Bronchial epithelial cell (primary cell): ENCODE measurements at regions not wholly inside any gene's neighbourhood (a gene's known extent, or its start where the extent isn't known, plus 50 kb on each side); places are given as distances from the start of the nearest gene placed in this dataset.
"Not testable (repeated sequence)": the region's sequence is repeated elsewhere in the genome, so short reads cannot be mapped to it uniquely, and the experiment has no call there.

Experiments used
- DNase-seq: peaks from one replicate; pipeline ENCODE4 v3.0.0-alpha.2; 2010; ENCODE audit warnings: low read depth
- FAIRE-seq: peaks from 2 replicates; lab custom pipeline; 2011; peaks lifted over from hg19 to GRCh38; lab: Jason Lieb, UNC
- H3K27me3 ChIP-seq: 2 replicates; pipeline ENCODE4 v1.5.1; 2011; ENCODE audit warnings: low read length; ENCODE audit not compliant: control insufficient read depth, insufficient read depth
- H3K36me3 ChIP-seq: 2 replicates; pipeline ENCODE4 v1.5.1; 2011; ENCODE audit warnings: low read length; ENCODE audit not compliant: control insufficient read depth, insufficient read depth
- H3K4me3 ChIP-seq: 2 replicates; pipeline ENCODE4 v1.5.1; 2011; ENCODE audit warnings: mild to moderate bottlenecking, low read depth, low read length, control low read depth
- TF ChIP-seq, protein P1 (sequence below): IDR thresholded peaks from 2 replicates; pipeline ENCODE4 v1.5.1; 2011; ENCODE audit warnings: mild to moderate bottlenecking, moderate library complexity, low read length, control low read depth, inconsistent platforms; ENCODE audit not compliant: insufficient read depth, severe bottlenecking

GRCh38 chr11:14573539-14574057 lies 53.4 kb upstream of the PSMA1 start:
- not testable (repeated sequence) for H3K27me3 ChIP-seq, DNase-seq, FAIRE-seq, H3K4me3 ChIP-seq, H3K36me3 ChIP-seq

DNA sequence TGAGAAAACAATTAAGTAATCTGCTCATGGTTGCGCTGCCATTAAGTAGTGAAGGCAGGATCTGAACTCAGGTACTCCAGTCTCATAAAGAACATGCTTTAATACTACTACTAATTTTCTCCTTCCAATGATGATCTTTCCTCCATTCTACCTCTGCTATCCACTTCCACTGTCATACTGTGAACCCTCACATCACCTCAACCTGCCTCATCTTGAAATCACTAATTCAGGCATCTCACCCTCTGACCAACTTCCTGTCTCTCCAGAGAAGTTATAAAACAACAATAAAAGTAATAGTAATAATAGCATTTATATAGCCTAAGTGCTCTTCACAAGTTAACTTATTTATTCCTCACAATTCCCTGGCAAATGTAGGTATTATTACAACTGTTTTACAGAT lies 57.1 kb upstream of the PSMA1 start:
- no peak overlapping the region for H3K4me3 ChIP-seq
- FAIRE-seq (no peak), DNase-seq (no peak)
- no peaks in the 10 kb centered on the region for H3K27me3 ChIP-seq
- H3K36me3 ChIP-seq = no peaks in the 10 kb centered on the region
- TF ChIP-seq, protein P1, sequence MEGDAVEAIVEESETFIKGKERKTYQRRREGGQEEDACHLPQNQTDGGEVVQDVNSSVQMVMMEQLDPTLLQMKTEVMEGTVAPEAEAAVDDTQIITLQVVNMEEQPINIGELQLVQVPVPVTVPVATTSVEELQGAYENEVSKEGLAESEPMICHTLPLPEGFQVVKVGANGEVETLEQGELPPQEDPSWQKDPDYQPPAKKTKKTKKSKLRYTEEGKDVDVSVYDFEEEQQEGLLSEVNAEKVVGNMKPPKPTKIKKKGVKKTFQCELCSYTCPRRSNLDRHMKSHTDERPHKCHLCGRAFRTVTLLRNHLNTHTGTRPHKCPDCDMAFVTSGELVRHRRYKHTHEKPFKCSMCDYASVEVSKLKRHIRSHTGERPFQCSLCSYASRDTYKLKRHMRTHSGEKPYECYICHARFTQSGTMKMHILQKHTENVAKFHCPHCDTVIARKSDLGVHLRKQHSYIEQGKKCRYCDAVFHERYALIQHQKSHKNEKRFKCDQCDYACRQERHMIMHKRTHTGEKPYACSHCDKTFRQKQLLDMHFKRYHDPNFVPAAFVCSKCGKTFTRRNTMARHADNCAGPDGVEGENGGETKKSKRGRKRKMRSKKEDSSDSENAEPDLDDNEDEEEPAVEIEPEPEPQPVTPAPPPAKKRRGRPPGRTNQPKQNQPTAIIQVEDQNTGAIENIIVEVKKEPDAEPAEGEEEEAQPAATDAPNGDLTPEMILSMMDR = no peak

DNA sequence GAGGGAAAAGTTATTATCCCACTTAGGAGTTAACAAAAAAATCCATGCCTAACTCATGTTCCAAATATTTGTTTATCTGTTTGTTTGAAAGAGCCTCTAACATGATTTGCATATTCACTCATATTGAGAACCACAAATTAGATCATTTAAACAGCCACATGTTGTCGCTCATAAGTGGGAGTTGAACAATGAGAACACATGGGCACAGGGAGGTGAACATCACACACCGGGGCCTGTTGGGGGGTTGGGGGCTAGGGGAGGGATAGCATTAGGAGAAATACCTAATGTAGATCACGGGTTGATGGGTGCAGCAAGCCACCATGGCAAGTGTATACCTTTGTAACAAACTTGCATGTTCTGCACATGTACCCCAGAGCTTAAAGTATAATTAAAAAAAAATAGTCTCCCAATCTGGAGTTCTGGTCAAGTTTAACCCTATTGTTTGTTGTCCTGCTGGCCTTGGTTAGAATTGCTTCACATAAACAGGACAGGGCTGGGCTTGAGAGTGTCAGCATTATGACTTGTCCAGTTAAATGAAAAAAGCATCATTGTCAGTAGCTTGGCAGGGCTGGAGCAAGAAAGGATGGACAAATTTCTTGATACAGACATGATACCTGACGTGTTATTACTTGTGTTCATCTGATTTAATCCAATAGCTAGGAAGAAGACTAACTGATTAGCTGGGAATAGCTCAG lies 57.8 kb upstream of the PSMA1 start:
- no peak for DNase-seq
- TF ChIP-seq, protein P1 = no peak
- Histone ChIP-seq H3K27me3 (no peaks in the 10 kb centered on the region), H3K4me3 (no peak overlapping the region), H3K36me3 (no peaks in the 10 kb centered on the region)
- no peak for FAIRE-seq

GRCh38 chr11:14578541-14578956 lies 58.4 kb upstream of the PSMA1 start:
- no peaks in the 10 kb centered on the region for H3K27me3 ChIP-seq
- DNase-seq (peak; percentile 65), FAIRE-seq (peak; percentile 86)
- TF ChIP-seq, protein P1 = no peak
- no peaks in the 10 kb centered on the region for H3K36me3 ChIP-seq
- no peak overlapping the region for H3K4me3 ChIP-seq

DNA sequence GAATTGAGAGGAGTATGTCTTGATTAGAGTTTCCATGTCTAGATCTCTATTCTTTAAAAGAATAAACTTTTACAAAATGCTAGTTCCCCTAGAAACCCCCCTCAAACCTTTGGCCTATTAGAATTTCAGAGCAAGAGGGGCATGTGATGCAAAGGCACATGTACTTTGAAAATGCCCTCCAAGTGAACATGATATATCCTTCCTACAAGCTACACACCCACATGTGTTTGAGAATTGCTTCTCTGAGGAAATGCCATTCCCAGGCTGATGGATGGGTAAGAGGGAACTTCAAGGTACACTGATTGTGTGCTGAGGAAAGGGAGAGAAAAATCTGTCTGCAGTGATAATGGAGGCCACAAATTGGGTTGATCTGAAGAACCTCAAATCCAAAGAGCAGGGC lies 59.5 kb upstream of the PSMA1 start:
- no peak for DNase-seq

GRCh38 chr11:14582793-14583192 lies 60.8 kb upstream of the PDE3B start:
- FAIRE-seq (no peak), DNase-seq (no peak)
- TF ChIP-seq, protein P1 = no peak
- Histone ChIP-seq H3K4me3 (no peak overlapping the region), H3K36me3 (no peaks in the 10 kb centered on the region), H3K27me3 (no peaks in the 10 kb centered on the region)

More for the DNA sequence above, 59.5 kb upstream of the PSMA1 start:
- TF ChIP-seq, protein P1 = no peak
- Histone ChIP-seq H3K36me3 (no peaks in the 10 kb centered on the region), H3K4me3 (no peak overlapping the region), H3K27me3 (no peaks in the 10 kb centered on the region)
- FAIRE-seq = no peak
